RWPE2 (cell line): ENCODE measurements at regions not wholly inside any gene's neighbourhood (a gene's known extent, or its start where the extent isn't known, plus 50 kb on each side); places are given as distances from the start of the nearest gene placed in this dataset.

Experiments used
- ATAC-seq: fragments of 200-7000 bp; cut with Tn5 transposase; 3 replicates; pipeline ENCODE4 v1.9.1; 2021; ENCODE audit warnings: low read depth
- DNase-seq: peaks from one replicate; pipeline ENCODE4 v3.0.0-alpha.2; 2020; ENCODE audit warnings: low spot score
- H3K27ac ChIP-seq: fragments of 450-650 bp; 2 replicates; pipeline ENCODE4 v1.5.1; 2017; ENCODE audit warnings: mild to moderate bottlenecking; ENCODE audit not compliant: poor library complexity, severe bottlenecking
- H3K27me3 ChIP-seq: fragments of 250-450 bp; sonication (Bioruptor Pico); 2 replicates; pipeline ENCODE4 v1.5.1; 2021; ENCODE audit warnings: mild to moderate bottlenecking, moderate library complexity; ENCODE audit not compliant: insufficient read depth, poor library complexity, severe bottlenecking
- H3K36me3 ChIP-seq: fragments of 250-450 bp; sonication (Bioruptor Pico); 2 replicates; pipeline ENCODE4 v1.5.1; 2020; ENCODE audit warnings: low read depth, mild to moderate bottlenecking, moderate library complexity
- H3K4me1 ChIP-seq: fragments of 250-450 bp; sonication (Bioruptor Pico); 2 replicates; pipeline ENCODE4 v1.5.1; 2021; ENCODE audit warnings: mild to moderate bottlenecking, moderate library complexity; ENCODE audit not compliant: insufficient read depth, poor library complexity, severe bottlenecking
- H3K4me3 ChIP-seq: fragments of 250-450 bp; sonication (Bioruptor Pico); 2 replicates; pipeline ENCODE4 v1.5.1; 2021; ENCODE audit warnings: mild to moderate bottlenecking, moderate library complexity; ENCODE audit not compliant: severe bottlenecking
- H3K9me3 ChIP-seq: fragments of 250-450 bp; sonication (Bioruptor Pico); 2 replicates; pipeline ENCODE4 v1.5.1; 2021; ENCODE audit warnings: mild to moderate bottlenecking, moderate library complexity; ENCODE audit not compliant: severe bottlenecking
- CTCF ChIP-seq: fragments of 450-650 bp; IDR thresholded peaks from one replicate; pipeline ENCODE4 v1.5.1; 2017; ENCODE audit warnings: mild to moderate bottlenecking, moderate library complexity; ENCODE audit not compliant: poor library complexity, severe bottlenecking

DNA sequence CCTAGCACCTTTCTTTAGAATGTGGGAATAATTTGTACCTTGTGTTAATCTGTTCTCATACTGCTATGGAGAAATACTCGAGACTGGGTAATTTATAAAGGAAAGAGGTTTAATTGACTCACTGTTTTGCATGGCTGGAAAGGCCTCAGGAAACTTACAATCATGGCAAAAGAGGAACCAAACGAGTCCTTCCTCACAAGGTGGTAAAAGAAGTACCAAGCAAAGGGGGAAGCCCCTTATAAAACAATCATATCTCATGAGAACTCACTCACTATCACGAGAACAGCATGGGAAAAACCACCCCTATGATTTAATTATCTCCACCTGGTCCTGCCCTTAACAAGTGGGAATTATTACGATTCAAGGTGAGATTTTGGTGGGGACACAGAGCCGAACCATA, 127.1 kb upstream of the ANO3 start:
- H3K9me3 ChIP-seq: no peaks in the 10 kb centered on the region
- no peak overlapping the region for H3K4me3 ChIP-seq
- H3K36me3 ChIP-seq: no peaks in the 10 kb centered on the region
- DNase-seq (no peak), ATAC-seq (no peak)
- H3K4me1 ChIP-seq: peaks cover 7% of the 10 kb centered on the region
- no peak overlapping the region for H3K27ac ChIP-seq
- H3K27me3 ChIP-seq: no peaks in the 10 kb centered on the region
- no peak for TF ChIP-seq CTCF

GRCh38 chr11:26219183-26220117, 112.5 kb upstream of the ANO3 start:
- H3K27ac ChIP-seq: no peak overlapping the region
- no peaks in the 10 kb centered on the region for H3K27me3 ChIP-seq
- ATAC-seq (no peak), DNase-seq (no peak)
- no peaks in the 10 kb centered on the region for H3K9me3 ChIP-seq
- no peaks in the 10 kb centered on the region for H3K36me3 ChIP-seq
- H3K4me1 ChIP-seq: no peaks in the 10 kb centered on the region
- no peak for TF ChIP-seq CTCF
- no peak overlapping the region for H3K4me3 ChIP-seq

DNA sequence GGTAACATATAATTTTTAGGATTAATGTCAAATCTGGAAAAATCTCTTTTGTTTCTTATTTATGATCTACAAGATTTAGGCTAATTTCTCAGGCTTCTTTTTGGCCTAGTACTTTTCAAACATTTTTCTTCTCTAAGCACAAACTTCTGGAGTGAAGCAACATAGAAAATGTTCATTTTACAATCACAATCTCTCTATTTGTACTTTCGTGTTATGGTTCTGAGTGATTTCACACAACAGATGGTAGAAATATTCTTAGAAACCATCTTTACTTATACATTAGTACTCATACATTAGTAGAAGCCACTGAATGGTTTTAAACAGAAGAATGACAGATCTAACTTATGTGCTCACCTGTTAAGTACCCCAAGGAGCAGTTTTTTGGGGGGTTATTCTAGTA, 106.3 kb upstream of the ANO3 start:
- no peak for ATAC-seq
- DNase-seq: no peak
- H3K27me3 ChIP-seq: no peaks in the 10 kb centered on the region
- peaks cover 34% of the 10 kb centered on the region for H3K4me1 ChIP-seq
- no peak for TF ChIP-seq CTCF
- no peaks in the 10 kb centered on the region for H3K36me3 ChIP-seq
- H3K9me3 ChIP-seq: no peaks in the 10 kb centered on the region
- no peak overlapping the region for H3K27ac ChIP-seq
- H3K4me3 ChIP-seq: no peak overlapping the region

DNA sequence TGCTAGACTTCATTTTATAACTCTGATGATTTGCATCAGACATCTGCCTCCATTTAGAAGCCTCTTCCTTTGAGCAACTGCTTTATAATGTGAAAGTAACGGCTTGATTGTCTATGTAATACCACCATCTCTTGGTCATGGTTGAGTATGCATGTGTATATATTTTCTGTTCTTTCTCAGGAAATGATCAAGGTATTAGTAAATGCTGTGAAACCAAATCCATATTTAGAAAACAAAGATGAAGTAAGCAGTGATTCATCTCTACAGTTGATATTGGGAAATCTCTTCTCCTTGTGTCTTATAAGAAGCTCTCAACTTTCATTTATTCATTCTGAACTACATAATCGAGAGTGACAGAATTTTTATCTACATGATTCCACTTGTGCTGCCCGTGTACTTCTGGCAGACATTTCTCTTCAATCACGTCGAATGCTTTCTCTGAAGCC, 104.6 kb upstream of the ANO3 start:
- DNase-seq (no peak), ATAC-seq (peak; percentile 59)
- peak; percentile 89 for TF ChIP-seq CTCF
- H3K9me3 ChIP-seq: no peaks in the 10 kb centered on the region
- peak overlapping the region; percentile 92 for H3K27ac ChIP-seq
- no peaks in the 10 kb centered on the region for H3K36me3 ChIP-seq
- H3K27me3 ChIP-seq: no peaks in the 10 kb centered on the region
- peaks cover 49% of the 10 kb centered on the region for H3K4me1 ChIP-seq
- H3K4me3 ChIP-seq: no peak overlapping the region
